ENCODE measurements at regions not wholly inside any gene's neighbourhood (a gene's known extent, or its start where the extent isn't known, plus 50 kb on each side); places are given as distances from the start of the nearest gene placed in this dataset.

- no peak for TF ChIP-seq CTCF (conservative IDR thresholded peaks at IDR 0.05; ENCODE audit: low read length)
- no peak for TF ChIP-seq EZH2phosphoT487 (IDR thresholded peaks at IDR 0.05; ENCODE audit: borderline replicate concordance, low read depth, low read length)
These were observed 60.6 kb upstream of the PAX2 start for GRCh38 chr10:100684688-100685235.

Data from OCI-LY7 (cell line).